Fibroblast of lung (primary cell): ENCODE measurements at regions not wholly inside any gene's neighbourhood (a gene's known extent, or its start where the extent isn't known, plus 50 kb on each side); places are given as distances from the start of the nearest gene placed in this dataset.

Experiments
- DNase-seq, 2 donors: peaks; one replicate each; pipeline versions ENCODE4 v3.0.0 to v3.0.0-alpha.2; 2010; ENCODE audit warnings: low read depth in 2 of 2
- H2AFZ ChIP-seq: 2 replicates; pipeline ENCODE4 v1.5.1; 2012; ENCODE audit warnings: low read length, control low read depth, inconsistent platforms
- H3K27ac ChIP-seq: 2 replicates; pipeline ENCODE4 v1.5.1; 2011; ENCODE audit warnings: low read length, control low read depth; ENCODE audit not compliant: insufficient read depth
- H3K27me3 ChIP-seq: 2 replicates; pipeline ENCODE4 v1.5.1; 2011; ENCODE audit warnings: mild to moderate bottlenecking, low read length; ENCODE audit not compliant: control insufficient read depth, insufficient read depth
- H3K36me3 ChIP-seq: 2 replicates; pipeline ENCODE4 v1.5.1; 2011; ENCODE audit warnings: low read length; ENCODE audit not compliant: control insufficient read depth, insufficient read depth
- H3K4me1 ChIP-seq: 2 replicates; pipeline ENCODE4 v1.5.1; 2011; ENCODE audit warnings: low read length; ENCODE audit not compliant: control insufficient read depth, insufficient read depth; ENCODE audit errors: extremely low read depth
- H3K4me2 ChIP-seq: 2 replicates; pipeline ENCODE4 v1.5.1; 2011; ENCODE audit warnings: low read length, control low read depth; ENCODE audit not compliant: insufficient read depth; ENCODE audit errors: extremely low read depth
- H3K4me3 ChIP-seq, 4 experiments: fragments of 200-600 bp in 1 of 4; sonication (generic) in 1 of 4; replicated peaks in 1 of 4; 2 replicates each; pipeline ENCODE4 v1.5.1; 2011 to 2016; ENCODE audit warnings: low read length in 4 of 4, low read depth in 3 of 4, mild to moderate bottlenecking in 3 of 4, control low read depth in 2 of 4, inconsistent platforms in 1 of 4, mixed read lengths in 1 of 4; ENCODE audit not compliant: insufficient read depth in 1 of 4; ENCODE audit errors: control extremely low read depth in 1 of 4
- H3K79me2 ChIP-seq: 2 replicates; pipeline ENCODE4 v1.5.1; 2012; ENCODE audit warnings: mild to moderate bottlenecking, low read length, inconsistent platforms; ENCODE audit not compliant: control insufficient read depth, insufficient read depth
- H3K9ac ChIP-seq: 2 replicates; pipeline ENCODE4 v1.5.1; 2011; ENCODE audit warnings: mild to moderate bottlenecking, low read length, control low read depth; ENCODE audit not compliant: insufficient read depth
- H3K9me3 ChIP-seq: 2 replicates; pipeline ENCODE4 v1.5.1; 2012; ENCODE audit warnings: low read depth, low read length; ENCODE audit not compliant: control insufficient read depth, insufficient read depth
- H4K20me1 ChIP-seq: 2 replicates; pipeline ENCODE4 v1.5.1; 2011; ENCODE audit warnings: low read length; ENCODE audit not compliant: control insufficient read depth, insufficient read depth; ENCODE audit errors: extremely low read depth
- CTCF ChIP-seq, 2 donors: IDR thresholded peaks in 1 of 2; conservative IDR thresholded peaks in 1 of 2; 1 replicate in 1 of 2; 2 replicates in 1 of 2; pipeline ENCODE4 v1.5.1; 2011 to 2012; ENCODE audit warnings: low read length in 2 of 2, control low read depth in 1 of 2, inconsistent platforms in 1 of 2, low read depth in 1 of 2, mild to moderate bottlenecking in 1 of 2
- EZH2 ChIP-seq: IDR thresholded peaks from 2 replicates; pipeline ENCODE4 v1.5.1; 2012; ENCODE audit warnings: low read length, control low read depth, mild to moderate bottlenecking; ENCODE audit errors: missing control alignments

- no peak overlapping the region for H3K9ac ChIP-seq
- H3K27ac ChIP-seq: no peak overlapping the region
- H3K27me3 ChIP-seq: no peaks in the 10 kb centered on the region
- no peaks in the 10 kb centered on the region for H3K4me1 ChIP-seq
- H2AFZ ChIP-seq: no peak overlapping the region
- H3K36me3 ChIP-seq: no peaks in the 10 kb centered on the region
- H3K4me3 ChIP-seq: no peak overlapping the region
- no peaks in the 10 kb centered on the region for H4K20me1 ChIP-seq
- H3K79me2 ChIP-seq: no peaks in the 10 kb centered on the region
- TF ChIP-seq CTCF (conservative IDR thresholded peaks at IDR 0.05 in 1 of 2, IDR thresholded peaks at IDR 0.05 in 1 of 2; ENCODE audit: low read depth in 1 of 2, low read length in 2 of 2) (no peak), EZH2 (no peak)
- no peak overlapping the region for H3K4me2 ChIP-seq
- H3K9me3 ChIP-seq: no peaks in the 10 kb centered on the region
- no peak for DNase-seq
Observed at GRCh38 chr17:72046643-72047612, 73.9 kb upstream of the SOX9 start.

- Histone ChIP-seq H3K9me3 (no peaks in the 10 kb centered on the region), H4K20me1 (no peaks in the 10 kb centered on the region), H3K4me2 (no peak overlapping the region), H3K27ac (no peak overlapping the region), H3K27me3 (no peaks in the 10 kb centered on the region), H3K79me2 (no peaks in the 10 kb centered on the region), H3K9ac (no peak overlapping the region), H3K36me3 (no peaks in the 10 kb centered on the region), H2AFZ (no peak overlapping the region), H3K4me3 (no peak overlapping the region), H3K4me1 (no peaks in the 10 kb centered on the region)
- TF ChIP-seq CTCF (conservative IDR thresholded peaks at IDR 0.05 in 1 of 2, IDR thresholded peaks at IDR 0.05 in 1 of 2; ENCODE audit: low read depth in 1 of 2, low read length in 2 of 2) (no peak), EZH2 (no peak)
- DNase-seq: no peak
Observed at GRCh38 chr17:72049914-72050313, 70.9 kb upstream of the SOX9 start.

GRCh38 chr17:72053036-72053435 lies 67.8 kb upstream of the SOX9 start:
- no peak for DNase-seq
- TF ChIP-seq CTCF (conservative IDR thresholded peaks at IDR 0.05 in 1 of 2, IDR thresholded peaks at IDR 0.05 in 1 of 2; ENCODE audit: low read depth in 1 of 2, low read length in 2 of 2) (no peak), EZH2 (no peak)
- Histone ChIP-seq H3K79me2 (no peaks in the 10 kb centered on the region), H3K27me3 (no peaks in the 10 kb centered on the region), H3K9ac (no peak overlapping the region), H2AFZ (no peak overlapping the region), H3K4me2 (peak overlapping the region; percentile 35), H3K9me3 (no peaks in the 10 kb centered on the region), H4K20me1 (no peaks in the 10 kb centered on the region), H3K27ac (no peak overlapping the region), H3K4me1 (no peaks in the 10 kb centered on the region), H3K4me3 (no peak overlapping the region), H3K36me3 (no peaks in the 10 kb centered on the region)
